ENCODE measurements at regions not wholly inside any gene's neighbourhood (a gene's known extent, or its start where the extent isn't known, plus 50 kb on each side); places are given as distances from the start of the nearest gene placed in this dataset.
"Not testable (repeated sequence)": the region's sequence is repeated elsewhere in the genome, so short reads cannot be mapped to it uniquely, and the experiment has no call there.

DNA sequence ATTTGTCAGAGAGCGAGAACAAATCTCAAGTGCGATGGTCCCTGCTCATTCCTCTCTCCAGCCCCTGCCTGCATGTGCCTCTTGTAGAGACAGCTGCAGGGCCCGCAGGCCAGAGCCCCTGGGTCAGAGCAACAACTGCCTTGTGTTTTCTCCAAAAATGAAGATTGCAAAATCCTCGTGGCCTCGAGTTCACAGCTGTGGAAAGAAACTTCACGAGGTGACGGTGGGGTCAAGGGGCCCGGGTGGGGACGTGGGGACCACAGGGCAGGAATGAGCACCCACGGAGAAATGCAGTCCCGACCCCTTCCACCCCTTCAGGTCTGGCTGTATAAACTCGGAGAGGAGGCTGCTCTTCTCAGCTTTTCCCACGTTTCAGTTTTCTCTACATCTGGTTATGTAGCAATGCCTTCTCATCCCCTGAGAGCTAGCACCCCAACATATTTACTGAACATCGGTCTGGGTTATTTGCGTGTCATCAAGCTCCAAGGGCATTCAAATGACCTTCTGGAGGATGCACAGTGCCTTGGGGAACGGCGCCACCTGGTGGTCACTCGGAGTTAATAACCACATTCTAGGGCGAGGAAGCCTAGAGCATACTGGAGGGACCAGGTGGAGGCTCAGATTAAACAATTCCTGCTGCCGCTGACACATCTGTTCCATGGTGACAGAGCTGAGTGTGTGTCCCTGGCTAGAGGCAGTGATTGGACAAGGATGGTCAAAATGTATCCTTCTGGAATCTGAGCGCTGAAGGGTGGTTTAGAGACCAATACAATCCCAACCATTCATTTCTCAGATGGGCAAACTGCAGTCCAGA lies 91.4 kb upstream of the CYRIA start:
- DNase-seq (ENCODE audit: low read depth in 3 of 3) = peak; percentile 36 to 44 (median 39)

DNA sequence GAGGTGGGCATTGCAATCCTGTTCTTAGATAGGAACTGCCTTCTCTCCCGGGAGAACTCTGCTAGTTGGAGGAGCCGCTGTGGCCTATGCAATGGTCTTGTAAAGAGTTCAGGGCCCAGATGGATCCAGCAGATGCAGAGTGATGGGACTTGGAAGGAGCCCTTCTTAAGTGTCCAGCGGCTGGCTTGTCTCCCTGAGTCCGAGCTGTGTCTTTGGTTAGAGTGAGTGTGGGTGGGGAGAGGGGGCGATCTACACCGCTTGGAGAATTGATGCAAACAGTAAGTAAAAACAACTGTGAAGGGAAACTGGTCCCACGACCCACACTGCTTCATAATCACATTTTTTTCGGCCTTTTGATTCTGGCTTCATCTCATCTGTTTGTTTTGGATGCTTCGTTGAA lies 89.8 kb upstream of the CYRIA start:
- no peak for DNase-seq (ENCODE audit: low read depth in 3 of 3)

DNA sequence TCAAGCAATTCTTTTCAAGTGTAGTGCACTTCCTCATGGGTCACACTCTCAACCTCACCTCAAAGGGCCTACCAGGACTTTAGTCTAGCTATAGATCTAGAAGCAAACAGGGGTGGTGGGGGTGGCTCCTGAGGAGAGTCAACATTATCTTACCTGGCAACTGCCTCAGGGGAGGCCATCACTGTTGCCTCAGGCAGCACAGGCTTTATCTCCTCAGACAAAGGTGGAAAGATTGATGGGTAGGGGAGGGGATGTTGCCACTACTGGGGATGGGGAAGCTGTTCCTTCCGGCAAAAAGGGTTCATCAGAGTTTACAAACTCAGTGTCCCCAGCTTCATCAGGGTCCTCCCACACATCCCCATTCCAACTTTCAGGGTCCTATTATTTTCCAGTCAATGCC lies 87.4 kb upstream of the CYRIA start:
- DNase-seq (ENCODE audit: low read depth in 3 of 3) = not testable (repeated sequence)

DNA sequence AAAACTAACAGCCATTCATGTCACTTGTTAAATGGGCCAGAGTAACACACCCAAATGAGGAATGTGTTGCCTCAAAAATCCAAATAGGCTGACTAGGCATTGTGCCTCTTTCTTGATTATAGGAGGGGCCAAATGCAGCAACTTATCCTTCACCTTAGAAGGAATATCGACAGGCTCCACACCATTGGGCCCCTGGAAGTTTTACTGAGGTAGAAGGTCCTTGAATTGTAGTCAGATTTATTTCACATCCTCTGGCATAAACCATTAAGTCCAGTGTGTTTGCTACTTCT lies 85.2 kb upstream of the CYRIA start:
- not testable (repeated sequence) for DNase-seq (ENCODE audit: low read depth in 3 of 3)

DNA sequence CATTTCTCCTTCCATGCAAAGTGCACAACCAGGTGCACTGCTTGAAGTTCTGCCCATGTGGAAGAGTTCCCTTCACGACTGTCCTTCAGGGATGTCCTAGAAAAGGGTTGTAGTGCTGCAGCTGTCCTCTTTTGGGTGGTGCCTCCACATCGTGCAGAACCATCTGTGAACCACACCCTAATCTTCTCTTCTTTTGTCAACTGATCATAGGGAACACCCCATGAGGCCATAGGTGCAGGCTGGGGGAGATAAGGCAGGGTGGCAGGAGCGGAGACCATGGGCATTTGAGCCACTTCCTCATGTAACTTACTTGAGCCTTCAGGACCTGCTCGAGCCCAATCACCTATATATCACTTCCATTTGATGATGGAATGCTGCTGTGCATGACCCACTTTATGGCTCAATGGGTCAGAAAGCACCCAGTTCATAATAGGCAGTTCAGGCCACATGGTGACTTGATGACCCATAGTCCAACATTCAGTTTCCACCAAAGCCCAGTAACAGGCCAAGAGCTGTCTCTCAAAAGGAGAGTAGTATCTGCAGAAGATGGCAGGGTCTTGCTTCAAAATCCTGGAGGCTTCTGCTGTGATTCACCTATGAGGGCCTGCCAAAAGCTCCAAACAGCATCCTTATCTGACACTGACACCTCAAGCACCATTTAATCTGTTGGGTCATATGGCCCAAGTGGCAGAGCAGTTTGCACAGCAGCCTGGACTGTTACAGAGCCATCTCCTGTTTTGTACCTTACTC lies 84.7 kb upstream of the CYRIA start:
- no peak for DNase-seq (ENCODE audit: low read depth in 3 of 3)

DNA sequence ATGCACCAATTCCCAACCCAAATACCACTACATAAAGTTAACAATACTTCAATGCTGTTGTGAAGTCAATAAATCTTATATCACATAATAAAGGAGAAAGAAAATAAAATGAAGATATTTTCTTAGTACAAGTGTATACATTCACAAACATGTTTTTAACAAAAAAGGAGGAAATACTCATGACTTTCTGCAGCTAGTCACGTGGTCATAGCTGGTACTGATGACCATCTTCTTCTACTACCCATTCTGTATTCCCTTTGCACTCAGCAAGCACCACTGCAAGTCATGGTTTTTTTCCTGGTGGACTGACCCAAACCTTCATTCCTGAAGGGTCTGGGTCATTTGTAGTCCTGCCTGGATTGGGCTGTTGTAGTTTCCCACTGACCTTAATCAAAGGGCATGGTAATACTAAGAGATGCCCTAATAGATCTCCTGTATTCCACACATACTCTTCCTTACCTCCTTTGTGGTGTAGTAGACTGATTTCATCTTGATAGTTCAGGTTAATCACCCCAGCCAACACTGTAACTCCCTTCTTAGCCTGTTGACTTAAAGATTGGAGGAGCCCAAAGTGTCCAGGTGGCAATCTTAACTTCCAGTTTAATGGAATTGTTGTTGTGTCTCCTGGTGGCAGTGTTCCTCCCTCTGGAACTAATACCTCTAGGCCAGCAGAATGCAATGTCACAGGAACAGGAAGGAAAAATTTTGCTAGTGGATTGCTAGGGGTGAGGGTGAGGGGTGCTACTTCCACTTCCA lies 83.1 kb upstream of the CYRIA start:
- DNase-seq (ENCODE audit: low read depth in 3 of 3) = not testable (repeated sequence)

DNA sequence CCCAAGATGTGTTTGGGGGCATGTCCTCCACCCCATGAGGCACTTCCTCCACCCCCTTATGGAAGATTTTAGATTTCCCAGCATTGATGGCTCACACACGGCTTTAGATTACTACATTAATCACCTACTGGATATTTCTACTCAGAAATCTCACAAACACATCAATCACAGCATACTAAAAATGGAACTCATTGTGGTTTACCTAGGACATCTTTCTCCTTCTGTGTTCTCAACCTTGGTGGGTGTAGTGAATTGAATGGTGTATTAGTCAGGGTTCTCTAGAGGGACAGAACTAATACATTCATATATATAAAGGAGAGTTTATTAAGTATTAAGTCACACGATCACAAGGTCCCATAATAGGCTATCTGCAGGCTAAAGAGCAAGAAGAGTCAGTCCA lies 82.1 kb upstream of the CYRIA start:
- no peak for DNase-seq (ENCODE audit: low read depth in 3 of 3)

DNA sequence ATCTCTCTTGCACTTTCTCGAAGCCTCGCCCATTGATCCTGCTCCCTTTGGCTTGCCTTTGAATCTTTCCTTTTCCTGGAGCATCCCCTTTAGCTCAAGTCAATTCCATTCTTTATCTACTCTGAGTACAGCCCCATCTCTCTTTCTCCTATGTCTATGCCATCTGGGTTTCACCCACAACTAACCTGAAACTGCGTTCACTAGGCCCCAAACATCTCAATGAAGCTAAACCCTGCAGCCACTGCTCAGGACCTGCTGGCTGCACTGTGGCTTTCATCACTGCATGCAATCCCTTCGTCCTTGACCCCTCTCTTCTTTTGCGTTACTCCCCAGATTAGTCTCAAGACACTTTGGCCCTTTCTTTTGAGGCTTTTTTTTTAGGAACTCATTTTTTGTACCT lies 81.6 kb upstream of the CYRIA start:
- peak in 1 of 3 donors; percentile 12 for DNase-seq (ENCODE audit: low read depth in 3 of 3)

DNA sequence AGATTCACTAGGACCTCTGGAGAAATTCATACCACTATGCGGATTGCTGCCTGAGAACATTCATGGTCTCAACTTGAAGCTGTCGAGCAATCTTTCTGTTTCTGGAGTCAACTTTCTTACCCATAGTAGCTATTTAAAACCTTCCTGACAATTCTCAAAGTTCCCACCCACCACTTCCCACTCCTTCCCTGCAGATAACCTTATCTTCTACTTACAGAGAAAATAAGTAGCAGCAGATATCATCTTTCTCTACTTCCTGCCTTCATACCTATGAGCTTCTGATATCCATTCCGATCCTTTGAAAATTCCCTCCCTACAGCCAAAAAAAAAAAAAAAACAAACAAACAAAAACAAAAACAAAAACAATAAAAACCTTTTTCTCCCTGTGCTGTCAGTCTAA lies 81.2 kb upstream of the CYRIA start:
- DNase-seq (ENCODE audit: low read depth in 3 of 3) = no peak

DNA sequence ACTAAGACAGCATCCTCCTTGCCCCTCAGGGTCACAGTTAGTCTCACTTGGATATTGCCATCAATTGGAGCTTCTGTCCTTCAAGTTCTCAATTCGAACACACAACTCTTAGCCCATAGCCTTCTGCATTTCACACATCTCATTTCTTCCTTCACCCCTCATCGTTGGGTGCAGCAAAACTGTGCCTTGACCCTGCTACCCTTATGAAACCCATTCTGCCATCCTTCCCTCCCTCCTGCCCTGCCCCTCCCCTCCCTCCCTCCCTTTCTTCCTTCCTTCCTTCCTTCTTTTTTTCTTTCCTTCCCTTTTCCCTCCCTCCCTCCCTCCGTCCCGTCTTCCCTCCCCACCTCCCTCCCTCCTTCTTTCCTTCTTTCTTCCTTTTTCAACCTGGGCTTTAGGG lies 80.7 kb upstream of the CYRIA start:
- no peak for DNase-seq (ENCODE audit: low read depth in 3 of 3)

DNA sequence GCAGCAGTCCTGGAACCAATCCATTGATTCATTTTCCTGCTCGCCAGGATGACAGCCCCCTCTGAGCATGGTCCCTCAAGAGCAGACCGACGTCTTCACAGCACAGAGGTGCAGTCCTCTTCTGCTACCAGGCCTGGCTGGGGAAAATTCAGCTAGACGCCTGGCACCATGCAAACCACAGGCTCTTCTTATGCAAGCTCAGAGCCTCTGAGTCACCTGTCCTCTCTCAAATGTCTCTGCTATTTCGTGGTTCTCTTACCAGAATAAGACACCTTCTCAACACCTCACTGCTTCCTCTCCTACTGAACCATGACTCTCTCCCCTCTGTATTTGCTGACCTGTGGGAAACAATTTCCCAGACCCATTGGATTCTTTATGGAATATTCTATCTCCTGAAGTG lies 79.8 kb upstream of the CYRIA start:
- peak in 1 of 3 donors; percentile 21 for DNase-seq (ENCODE audit: low read depth in 3 of 3)

DNA sequence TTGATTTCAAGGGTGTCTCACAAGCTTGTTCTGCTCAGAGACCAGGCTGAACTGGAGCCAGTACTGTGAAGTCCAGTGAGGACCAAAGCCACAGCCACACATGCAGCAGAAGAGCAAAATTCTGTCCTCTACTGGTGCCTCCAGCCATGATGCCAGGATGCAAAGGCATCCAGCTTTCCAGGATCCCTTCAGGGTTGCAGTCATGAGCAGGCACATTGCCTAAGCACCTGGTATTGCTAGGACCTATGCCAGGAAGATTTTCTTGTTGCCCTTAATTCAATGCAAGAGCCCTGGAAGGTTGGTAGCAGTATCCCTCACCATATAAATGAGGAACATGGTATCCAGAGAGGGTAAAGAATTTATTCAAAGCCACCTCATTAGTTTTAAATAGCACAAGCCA lies 78.9 kb upstream of the CYRIA start:
- no peak for DNase-seq (ENCODE audit: low read depth in 3 of 3)

DNA sequence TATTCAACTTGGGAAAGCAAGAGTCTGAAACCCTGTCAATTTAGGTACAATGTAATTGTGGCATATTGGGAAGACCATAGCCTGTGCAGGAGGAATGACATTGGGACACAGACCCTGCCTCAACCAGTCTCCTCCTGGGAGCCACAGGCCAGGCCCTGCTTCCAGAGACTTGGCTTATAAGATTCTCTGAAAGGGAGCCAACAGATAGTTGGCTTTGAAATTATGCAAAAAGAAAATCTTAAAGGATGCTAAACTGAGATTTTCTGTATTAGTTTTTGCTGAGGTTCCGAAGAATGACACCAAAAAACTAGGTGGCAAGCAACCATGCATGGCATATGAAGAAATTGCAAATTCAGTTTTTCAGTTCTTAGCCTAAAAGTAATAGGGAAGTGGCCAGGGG lies 76.4 kb upstream of the CYRIA start:
- no peak for DNase-seq (ENCODE audit: low read depth in 3 of 3)

DNA sequence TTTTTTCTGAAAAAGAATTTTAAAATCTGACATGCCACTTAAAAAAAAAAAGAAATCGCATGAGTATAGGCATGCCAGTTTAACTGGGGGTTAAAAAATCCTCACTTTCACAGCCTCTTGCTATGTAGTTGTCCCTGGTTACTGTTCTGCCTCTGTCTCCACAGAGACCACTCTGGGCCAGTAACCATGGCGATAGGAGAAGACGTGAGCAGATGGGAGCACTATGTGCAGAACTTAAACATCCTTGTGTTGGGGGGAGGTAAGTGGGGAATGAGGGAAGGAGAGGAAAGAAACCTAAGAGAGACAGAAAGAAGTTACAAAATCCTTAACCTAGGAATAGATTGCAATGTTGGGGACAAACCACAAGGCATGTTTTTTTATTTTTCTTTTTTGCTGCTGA lies 75.9 kb upstream of the CYRIA start:
- no peak for DNase-seq (ENCODE audit: low read depth in 3 of 3)

DNA sequence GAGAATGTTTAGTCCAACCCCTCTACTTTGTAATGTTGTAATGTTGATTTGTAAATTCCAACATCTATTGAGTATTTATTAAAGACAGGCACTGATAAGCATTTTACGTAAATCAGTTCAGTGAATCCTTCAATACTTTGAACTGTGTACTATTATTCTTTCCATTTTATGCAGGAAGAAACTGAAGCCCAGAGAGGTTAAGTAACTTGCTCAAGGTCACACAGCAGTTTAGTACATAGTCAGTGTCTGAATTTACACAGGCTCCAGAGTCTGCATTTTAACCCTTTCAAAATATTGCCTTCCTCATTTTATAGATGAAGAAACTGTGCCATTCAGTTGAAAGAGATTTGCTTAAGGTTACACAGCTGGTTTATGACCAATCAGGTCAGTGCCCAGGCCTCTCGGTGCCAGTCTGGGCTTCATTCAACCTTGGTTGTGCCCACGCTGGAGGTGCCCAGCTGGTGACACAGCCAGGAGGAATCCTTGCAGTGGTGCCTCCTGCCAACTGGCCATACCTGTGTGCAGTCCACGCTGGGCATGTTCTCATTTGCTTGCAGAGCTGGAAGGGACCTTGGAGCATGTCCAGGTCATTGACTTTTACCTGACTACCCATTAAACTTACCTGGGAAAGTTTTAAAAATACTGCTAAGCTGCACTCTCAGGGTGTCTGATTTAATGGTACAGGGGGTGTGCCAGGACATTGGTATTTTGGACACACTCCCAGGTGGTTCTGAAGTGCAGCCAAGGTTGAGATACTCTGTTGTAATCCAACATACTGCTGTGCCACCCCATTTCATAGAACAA lies 74.3 kb upstream of the CYRIA start:
- no peak for DNase-seq (ENCODE audit: low read depth in 3 of 3)

DNA sequence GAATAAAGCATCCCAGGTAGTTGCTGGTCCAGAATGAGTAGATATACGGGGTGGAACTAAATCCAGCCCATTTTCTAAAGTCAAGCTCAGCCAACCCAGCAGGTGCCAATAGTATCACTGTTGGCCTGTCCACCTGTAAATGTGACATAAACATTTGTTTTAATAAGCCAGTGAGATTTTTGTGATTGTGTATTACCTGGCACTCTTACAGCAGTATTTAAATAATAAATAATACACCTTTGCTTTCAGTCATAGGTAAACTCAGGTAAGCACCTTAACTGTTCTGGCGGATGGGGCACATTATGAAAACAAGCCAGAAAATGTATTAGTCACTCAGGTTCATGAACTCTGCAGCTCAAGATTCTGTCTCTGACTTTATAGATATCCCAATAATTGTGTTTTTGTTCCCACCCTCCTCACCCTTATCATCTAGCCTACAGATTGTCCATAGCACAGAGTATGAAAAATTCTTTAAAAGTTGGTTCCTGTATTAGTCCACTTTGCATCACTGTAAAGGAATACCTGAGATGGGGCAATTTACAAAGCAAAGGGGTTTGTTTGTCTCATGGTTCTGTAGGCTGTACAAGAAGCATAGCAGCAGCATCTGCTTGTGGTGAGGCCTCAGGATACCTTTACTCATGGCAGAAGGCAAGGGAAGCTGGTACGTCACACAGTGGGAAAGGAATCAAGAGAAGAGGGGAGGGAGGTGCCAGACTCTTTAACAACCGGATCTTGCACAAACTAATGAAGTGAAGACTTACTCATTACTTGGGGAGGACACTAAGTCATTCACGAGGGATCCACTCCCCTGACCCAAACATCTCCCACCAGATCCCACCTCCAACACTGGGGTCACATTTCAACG lies 73.0 kb upstream of the CYRIA start:
- no peak for DNase-seq (ENCODE audit: low read depth in 3 of 3)

DNA sequence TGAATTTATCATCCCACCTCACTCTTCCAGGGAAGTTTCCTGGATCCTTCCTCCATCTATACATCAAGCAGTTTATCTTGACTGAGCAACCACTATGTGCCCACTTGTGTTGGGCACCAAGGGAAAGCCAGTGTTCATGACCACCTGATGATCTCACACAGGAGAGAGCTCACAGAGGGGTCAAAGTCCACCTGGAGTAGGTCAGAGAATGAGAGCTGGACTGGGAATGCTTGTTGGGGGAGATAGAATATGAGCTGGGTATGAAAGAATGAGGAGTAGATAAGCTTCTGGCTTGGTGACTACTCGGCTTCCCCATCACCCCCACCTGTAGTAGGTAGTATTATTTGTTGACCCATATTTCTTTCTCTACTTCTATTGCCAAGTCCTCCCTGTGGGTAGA lies 72.2 kb upstream of the CYRIA start:
- DNase-seq (ENCODE audit: low read depth in 3 of 3) = no peak

DNA sequence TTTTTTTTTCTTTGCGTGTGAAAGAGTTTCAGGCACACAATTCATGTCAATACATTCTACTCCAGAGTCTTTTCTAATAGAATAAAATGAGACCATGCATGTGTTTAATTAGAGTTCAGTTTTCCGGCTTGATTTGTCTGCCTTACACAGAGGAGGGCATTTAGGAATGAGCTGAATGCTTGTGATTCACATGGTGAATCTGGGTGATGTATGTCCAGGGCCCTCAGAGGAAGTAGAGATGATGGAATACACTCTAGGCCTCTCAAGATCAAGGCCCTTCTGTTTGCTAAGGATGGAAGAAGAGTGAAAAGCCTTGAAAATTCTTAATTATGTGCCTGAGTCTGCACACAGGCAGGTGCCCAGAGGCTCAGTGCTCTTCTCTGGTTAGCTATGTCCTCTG lies 71.0 kb upstream of the CYRIA start:
- no peak for DNase-seq (ENCODE audit: low read depth in 3 of 3)

DNA sequence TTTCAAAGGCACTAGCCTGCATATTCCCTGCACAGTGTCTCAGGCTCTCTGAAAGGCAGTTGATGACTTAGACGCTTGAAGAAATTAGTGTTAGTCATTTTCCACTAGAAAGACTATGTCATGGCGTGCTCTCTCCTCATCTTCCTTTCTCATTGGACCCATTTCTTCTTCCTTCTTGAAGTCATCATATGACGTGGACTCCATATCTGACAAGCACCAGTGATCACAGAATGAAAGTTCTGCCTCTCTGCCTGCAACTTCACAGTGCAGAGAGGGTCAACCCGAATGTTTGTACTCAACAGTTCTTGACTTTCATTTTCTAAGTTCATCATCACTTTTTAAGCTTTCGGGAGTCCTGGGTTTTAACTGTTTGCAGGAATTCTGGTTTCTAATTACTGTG lies 63.7 kb upstream of the CYRIA start:
- no peak for DNase-seq (ENCODE audit: low read depth in 3 of 3)

DNA sequence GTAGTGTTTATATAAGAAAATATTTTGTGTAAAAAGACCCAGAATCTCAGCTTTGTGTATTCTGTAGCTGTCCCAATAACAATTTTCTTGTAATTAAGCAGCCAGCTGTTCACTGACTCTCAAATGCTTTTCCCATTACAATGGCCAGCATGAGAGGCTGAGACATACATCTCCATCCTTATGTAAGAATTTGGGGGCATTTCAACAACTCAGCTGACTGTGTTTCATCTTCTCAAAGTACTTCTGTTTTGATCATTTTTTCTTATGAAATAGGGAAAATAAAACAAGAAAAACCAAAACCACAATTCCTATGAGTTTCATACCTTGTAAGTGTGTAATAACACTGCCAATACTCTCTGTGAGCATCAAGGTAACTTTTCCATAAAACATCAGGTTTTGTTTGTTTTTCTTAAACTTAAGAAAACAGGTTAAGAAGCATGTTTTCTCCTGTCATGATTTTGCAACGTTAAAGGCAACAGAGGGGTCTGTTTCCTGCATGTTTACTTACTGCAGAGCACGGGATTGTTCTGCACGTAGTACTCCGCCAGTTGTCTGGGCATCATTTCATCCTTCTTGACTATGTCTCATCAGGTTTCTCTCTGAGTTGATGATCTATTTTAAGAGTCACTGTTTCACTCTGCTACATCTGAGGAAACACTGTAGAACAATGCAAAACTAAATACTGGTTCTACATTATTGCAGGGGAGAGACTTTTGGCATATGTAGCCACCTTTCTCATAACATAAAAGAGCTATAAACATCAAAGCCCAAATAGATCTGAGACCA lies 62.9 kb upstream of the CYRIA start:
- no peak for DNase-seq (ENCODE audit: low read depth in 3 of 3)
